Smooth muscle cell (in vitro differentiated cells): ENCODE measurements at regions not wholly inside any gene's neighbourhood (a gene's known extent, or its start where the extent isn't known, plus 50 kb on each side); places are given as distances from the start of the nearest gene placed in this dataset.

Source experiments
- DNase-seq: peaks from one replicate; lab custom pipeline; 2025; ENCODE audit not compliant: unreplicated experiment; lab: John Stamatoyannopoulos, UW
- H2AFZ ChIP-seq: fragments of 200-600 bp; sonication (generic); 2 replicates; pipeline ENCODE4 v1.6.0; 2016; ENCODE audit warnings: antibody characterized with exemption, low read depth, mild to moderate bottlenecking
- H3F3A ChIP-seq: fragments of 200-600 bp; sonication (generic); 2 replicates; pipeline ENCODE4 v1.6.0; 2017; ENCODE audit warnings: antibody characterized with exemption, low read depth
- H3K27ac ChIP-seq: fragments of 200-600 bp; sonication (generic); 2 replicates; pipeline ENCODE4 v1.5.1; 2016; ENCODE audit warnings: low read depth, mild to moderate bottlenecking
- H3K27me3 ChIP-seq: fragments of 200-600 bp; sonication (generic); 2 replicates; pipeline ENCODE4 v1.6.1; 2016; ENCODE audit warnings: low read depth, mild to moderate bottlenecking
- H3K36me3 ChIP-seq: fragments of 200-600 bp; sonication (generic); 2 replicates; pipeline ENCODE4 v1.5.1; 2016; ENCODE audit warnings: low read depth
- H3K4me1 ChIP-seq: fragments of 200-600 bp; sonication (generic); 2 replicates; pipeline ENCODE4 v1.5.1; 2016; ENCODE audit warnings: low read depth
- H3K4me2 ChIP-seq: fragments of 200-600 bp; sonication (generic); 2 replicates; pipeline ENCODE4 v1.6.0; 2016; ENCODE audit warnings: mild to moderate bottlenecking
- H3K4me3 ChIP-seq: fragments of 200-600 bp; sonication (generic); 2 replicates; pipeline ENCODE4 v1.5.1; 2016; ENCODE audit warnings: mild to moderate bottlenecking
- H3K79me2 ChIP-seq: fragments of 200-600 bp; sonication (generic); 2 replicates; pipeline ENCODE4 v1.6.0; 2016; ENCODE audit warnings: low read depth, mild to moderate bottlenecking
- H3K9ac ChIP-seq: fragments of 200-600 bp; sonication (generic); 2 replicates; pipeline ENCODE4 v1.6.0; 2016; ENCODE audit warnings: low read depth
- H3K9me3 ChIP-seq: fragments of 200-600 bp; sonication (generic); replicated peaks from 2 replicates; pipeline ENCODE4 v1.5.1; 2016; ENCODE audit warnings: low read depth
- H4K20me1 ChIP-seq: fragments of 200-600 bp; sonication (generic); 2 replicates; pipeline ENCODE4 v1.6.0; 2016; ENCODE audit warnings: low read depth
- CTCF ChIP-seq: fragments of 200-600 bp; sonication (generic); IDR thresholded peaks from 2 replicates; pipeline ENCODE4 v1.5.1; 2017; ENCODE audit warnings: borderline replicate concordance, mild to moderate bottlenecking, antibody characterized with exemption; ENCODE audit not compliant: insufficient read depth, poor library complexity, severe bottlenecking
- whole genome bisulfite sequencing: methylation state at CpG from one replicate; pipeline ENCODE4 v1.1.7; 2016; ENCODE audit warnings: low lambda C conversion rate; 5-methylcytosine and 5-hydroxymethylcytosine counted together

GRCh38 chr1:39110882-39111281 lies 84.7 kb downstream of the NDUFS5 start:
- DNase-seq: no peak
- H3K36me3 ChIP-seq: no peaks in the 10 kb centered on the region
- peaks cover 58% of the 10 kb centered on the region for H4K20me1 ChIP-seq
- H2AFZ ChIP-seq: no peak overlapping the region
- peak overlapping the region; percentile 95 for H3K27ac ChIP-seq
- peaks cover 43% of the 10 kb centered on the region for H3K4me1 ChIP-seq
- H3K27me3 ChIP-seq: no peaks in the 10 kb centered on the region
- TF ChIP-seq CTCF: no peak
- H3F3A ChIP-seq: peaks cover 27% of the 10 kb centered on the region
- H3K9ac ChIP-seq: peak overlapping the region; percentile 71
- no peak overlapping the region for H3K4me3 ChIP-seq
- 5% methylated on average over 1 of the region's 1 CpG for WGBS
- H3K4me2 ChIP-seq: peak overlapping the region; percentile 44
- peaks cover 91% of the 10 kb centered on the region for H3K79me2 ChIP-seq
- H3K9me3 ChIP-seq: no peaks in the 10 kb centered on the region

GRCh38 chr1:39113109-39113743 lies 87.1 kb downstream of the NDUFS5 start:
- peaks cover 42% of the 10 kb centered on the region for H3K4me1 ChIP-seq
- no peaks in the 10 kb centered on the region for H3K36me3 ChIP-seq
- peak overlapping the region; percentile 95 for H3K27ac ChIP-seq
- peaks cover 16% of the 10 kb centered on the region for H3F3A ChIP-seq
- H3K4me2 ChIP-seq: no peak overlapping the region
- no peak overlapping the region for H3K9ac ChIP-seq
- H3K27me3 ChIP-seq: no peaks in the 10 kb centered on the region
- H3K79me2 ChIP-seq: peaks cover 93% of the 10 kb centered on the region
- H3K4me3 ChIP-seq: no peak overlapping the region
- WGBS: 92% methylated on average over 2 of the region's 2 CpGs
- no peak for TF ChIP-seq CTCF
- no peaks in the 10 kb centered on the region for H3K9me3 ChIP-seq
- H4K20me1 ChIP-seq: peaks cover 73% of the 10 kb centered on the region
- no peak overlapping the region for H2AFZ ChIP-seq
- DNase-seq: no peak

- peaks cover 9% of the 10 kb centered on the region for H3F3A ChIP-seq
- H3K9me3 ChIP-seq: no peaks in the 10 kb centered on the region
- no peak overlapping the region for H3K4me3 ChIP-seq
- peak overlapping the region; percentile 26 for H3K4me2 ChIP-seq
- no peak for TF ChIP-seq CTCF
- WGBS: 48% methylated on average over 4 of the region's 4 CpGs
- H4K20me1 ChIP-seq: peaks cover 87% of the 10 kb centered on the region
- peaks cover 24% of the 10 kb centered on the region for H3K4me1 ChIP-seq
- no peaks in the 10 kb centered on the region for H3K36me3 ChIP-seq
- no peak overlapping the region for H2AFZ ChIP-seq
- no peak for DNase-seq
- no peaks in the 10 kb centered on the region for H3K27me3 ChIP-seq
- peaks cover 93% of the 10 kb centered on the region for H3K79me2 ChIP-seq
- peak overlapping the region; percentile 95 for H3K27ac ChIP-seq
- peak overlapping the region; percentile 0 for H3K9ac ChIP-seq
Measured at GRCh38 chr1:39115271-39116110, 89.0 kb upstream of the MACF1 start.
